ENCODE measurements at regions not wholly inside any gene's neighbourhood (a gene's known extent, or its start where the extent isn't known, plus 50 kb on each side); places are given as distances from the start of the nearest gene placed in this dataset.
"Not testable (repeated sequence)": the region's sequence is repeated elsewhere in the genome, so short reads cannot be mapped to it uniquely, and the experiment has no call there.

- DNase-seq, result not testable (repeated sequence)
Observed at GRCh38 chr20:5452691-5453090, 135.9 kb upstream of the PROKR2 start.

GRCh38 chr20:5452286-5452685, 135.5 kb upstream of the PROKR2 start:
- not testable (repeated sequence) for DNase-seq

- DNase-seq, result no peak
Observed at GRCh38 chr20:5451643-5452210, 135.0 kb upstream of the PROKR2 start.

- peak; percentile 80 for DNase-seq
Observed at GRCh38 chr20:5448449-5449118, 131.8 kb upstream of the PROKR2 start.

GRCh38 chr20:5447188-5447587, 130.4 kb upstream of the PROKR2 start:
- DNase-seq, result no peak

GRCh38 chr20:5445611-5446010, 128.9 kb upstream of the PROKR2 start:
- DNase-seq, result no peak

GRCh38 chr20:5442101-5442500, 125.3 kb upstream of the PROKR2 start:
- DNase-seq, result no peak

GRCh38 chr20:5434116-5434515, 117.4 kb upstream of the PROKR2 start:
- DNase-seq, result no peak

GRCh38 chr20:5433352-5433751, 116.6 kb upstream of the PROKR2 start:
- DNase-seq, result no peak

GRCh38 chr20:5432030-5432429, 115.3 kb upstream of the PROKR2 start:
- DNase-seq, result no peak

- DNase-seq, result no peak
Observed at GRCh38 chr20:5430670-5431069, 113.9 kb upstream of the PROKR2 start.

GRCh38 chr20:5426026-5426425, 109.3 kb upstream of the PROKR2 start:
- DNase-seq, result no peak

GRCh38 chr20:5416086-5416485, 99.3 kb upstream of the PROKR2 start:
- DNase-seq, result no peak

- no peak for DNase-seq
Observed at GRCh38 chr20:5413394-5413793, 96.6 kb upstream of the PROKR2 start.

GRCh38 chr20:5410470-5410869, 93.7 kb upstream of the PROKR2 start:
- no peak for DNase-seq

- DNase-seq, result peak; percentile 48
Observed at GRCh38 chr20:5402903-5403531, 86.3 kb upstream of the PROKR2 start.

GRCh38 chr20:5401277-5401875, 84.6 kb upstream of the PROKR2 start:
- no peak for DNase-seq

GRCh38 chr20:5400164-5400762, 83.5 kb upstream of the PROKR2 start:
- DNase-seq, result no peak

- DNase-seq, result no peak
Observed at GRCh38 chr20:5397393-5397792, 80.6 kb upstream of the PROKR2 start.

GRCh38 chr20:5395932-5396727, 79.4 kb upstream of the PROKR2 start:
- no peak for DNase-seq

- DNase-seq, result no peak
Observed at GRCh38 chr20:5393218-5393870, 76.6 kb upstream of the PROKR2 start.

- DNase-seq, result no peak
Observed at GRCh38 chr20:5390720-5391119, 74.0 kb upstream of the PROKR2 start.

All from stimulated activated CD8-positive, alpha-beta memory T cell treated with anti-CD3 and anti-CD28 coated beads, Interleukin-4, amount 100 ng/mL, for 48 hours (primary cell).